H1 (cell line): ENCODE measurements at regions not wholly inside any gene's neighbourhood (a gene's known extent, or its start where the extent isn't known, plus 50 kb on each side); places are given as distances from the start of the nearest gene placed in this dataset.

Source experiments
- CTCF ChIA-PET: fragments of 300-600 bp; sonication (Branson Sonifier 250); formaldehyde crosslinking; loops from one replicate; lab custom pipeline; 2021; ENCODE audit not compliant: partially characterized antibody; lab: Charles Lee
- POLR2A ChIA-PET: fragments of 300-600 bp; sonication (Branson Sonifier 250); formaldehyde crosslinking; loops from one replicate; lab custom pipeline; 2021; ENCODE audit warnings: inconsistent platforms; ENCODE audit not compliant: partially characterized antibody; lab: Charles Lee
- DNase-seq, 2 experiments: peaks; one replicate each; pipeline versions ENCODE4 v3.0.0 to v3.0.0-alpha.2; 2010 to 2022; ENCODE audit warnings: low spot score in 2 of 2, low read depth in 1 of 2, mixed read lengths in 1 of 2
- FAIRE-seq: peaks from 2 replicates; lab custom pipeline; 2011; peaks lifted over from hg19 to GRCh38; lab: Jason Lieb, UNC
- H2AFZ ChIP-seq: 2 replicates; pipeline ENCODE4 v1.8.1; 2012; ENCODE audit warnings: low read length, inconsistent platforms
- H2AK5ac ChIP-seq: 2 replicates; pipeline ENCODE4 v1.6.1; 2013; ENCODE audit warnings: low read depth, low read length
- H2BK120ac ChIP-seq: replicated peaks from 2 replicates; pipeline ENCODE3; 2013; ENCODE audit warnings: low read depth, low read length, inconsistent platforms
- H2BK12ac ChIP-seq: 2 replicates; pipeline ENCODE4 v1.6.1; 2013; ENCODE audit warnings: low read depth, low read length
- H2BK15ac ChIP-seq: 2 replicates; pipeline ENCODE4 v1.6.1; 2013; ENCODE audit warnings: low read length
- H2BK20ac ChIP-seq: 2 replicates; pipeline ENCODE4 v1.6.1; 2013; ENCODE audit warnings: low read length
- H2BK5ac ChIP-seq: 2 replicates; pipeline ENCODE4 v1.6.1; 2013; ENCODE audit warnings: low read depth, low read length
- H3K14ac ChIP-seq: 2 replicates; pipeline ENCODE4 v1.6.1; 2013; ENCODE audit warnings: inconsistent platforms; ENCODE audit not compliant: insufficient read length
- H3K18ac ChIP-seq: 2 replicates; pipeline ENCODE4 v1.6.1; 2013; ENCODE audit warnings: low read length; ENCODE audit errors: extremely low read depth
- H3K23ac ChIP-seq: 2 replicates; pipeline ENCODE4 v1.6.1; 2013; ENCODE audit warnings: inconsistent platforms; ENCODE audit not compliant: insufficient read length
- H3K23me2 ChIP-seq: 2 replicates; pipeline ENCODE4 v1.6.1; 2013; ENCODE audit warnings: low read depth, low read length
- H3K27ac ChIP-seq: 2 replicates; pipeline ENCODE4 v1.6.1; 2011; ENCODE audit warnings: low read depth, low read length, inconsistent platforms
- H3K27me3 ChIP-seq, 4 experiments: replicated peaks in 1 of 4; 1 replicate in 1 of 4; 2 replicates in 3 of 4; pipeline versions ENCODE4 v1.6.1 to v1.8.1; 2011 to 2013; ENCODE audit warnings: low read length in 3 of 4, mild to moderate bottlenecking in 3 of 4, inconsistent platforms in 2 of 4, mixed read lengths in 2 of 4, moderate library complexity in 1 of 4; ENCODE audit not compliant: control insufficient read depth in 3 of 4, insufficient read depth in 3 of 4; ENCODE audit errors: extremely low read depth in 1 of 4
- H3K36me3 ChIP-seq, 4 experiments: 2 replicates each; pipeline versions ENCODE4 v1.6.1 to v1.8.1; 2011 to 2013; ENCODE audit warnings: mild to moderate bottlenecking in 4 of 4, low read length in 3 of 4, moderate library complexity in 2 of 4, control low read depth in 1 of 4, inconsistent platforms in 1 of 4; ENCODE audit not compliant: insufficient read depth in 4 of 4, control insufficient read depth in 2 of 4
- H3K4ac ChIP-seq: replicated peaks from 2 replicates; pipeline ENCODE3; 2013; ENCODE audit warnings: low read length, low read depth, mixed read lengths, inconsistent platforms; ENCODE audit not compliant: insufficient read length
- H3K4me1 ChIP-seq, 4 experiments: replicated peaks in 1 of 4; 1 replicate in 1 of 4; 2 replicates in 3 of 4; pipeline versions ENCODE4 v1.6.1 to v1.8.1; 2011 to 2013; ENCODE audit warnings: low read length in 3 of 4, inconsistent platforms in 2 of 4, mixed read lengths in 1 of 4; ENCODE audit not compliant: insufficient read depth in 4 of 4, control insufficient read depth in 3 of 4
- H3K4me2 ChIP-seq, 2 experiments: 2 replicates each; pipeline versions ENCODE4 v1.6.1 to v1.8.1; 2011 to 2013; ENCODE audit warnings: low read depth in 2 of 2, low read length in 2 of 2, control low read depth in 1 of 2, inconsistent platforms in 1 of 2, mild to moderate bottlenecking in 1 of 2; ENCODE audit not compliant: insufficient read depth in 1 of 2
- H3K4me3 ChIP-seq, 4 experiments: fragments of 200-600, 300-600 bp in 1 of 4; sonication (generic), shearing (Covaris generic), sonication (Bioruptor Twin) in 1 of 4; 2 replicates each; pipeline versions ENCODE4 v1.5.1 to v1.8.1; 2011 to 2016; ENCODE audit warnings: low read length in 4 of 4, low read depth in 3 of 4, control low read depth in 2 of 4, inconsistent platforms in 2 of 4, mild to moderate bottlenecking in 2 of 4, mixed read lengths in 1 of 4, moderate library complexity in 1 of 4; ENCODE audit not compliant: insufficient read depth in 2 of 4; ENCODE audit errors: extremely low read depth in 1 of 4
- H3K56ac ChIP-seq: replicated peaks from 2 replicates; pipeline ENCODE3; 2013; ENCODE audit warnings: low read depth, mild to moderate bottlenecking, mixed read lengths, low read length, inconsistent platforms; ENCODE audit not compliant: insufficient read length
- H3K79me1 ChIP-seq: 2 replicates; pipeline ENCODE4 v1.6.1; 2013; ENCODE audit warnings: low read depth, low read length, control low read depth
- H3K79me2 ChIP-seq, 2 experiments: 2 replicates each; pipeline versions ENCODE4 v1.6.1 to v1.8.1; 2012 to 2013; ENCODE audit warnings: low read length in 2 of 2, mild to moderate bottlenecking in 2 of 2, inconsistent platforms in 1 of 2; ENCODE audit not compliant: insufficient read depth in 2 of 2, control insufficient read depth in 1 of 2
- H3K9ac ChIP-seq, 4 experiments: replicated peaks in 1 of 4; 1 replicate in 1 of 4; 2 replicates in 3 of 4; pipeline versions ENCODE4 v1.6.1 to v1.8.1; 2011 to 2013; ENCODE audit warnings: low read depth in 3 of 4, low read length in 3 of 4, control low read depth in 2 of 4, mild to moderate bottlenecking in 2 of 4, moderate library complexity in 2 of 4, inconsistent platforms in 1 of 4; ENCODE audit errors: extremely low read depth in 1 of 4
- H3K9me3 ChIP-seq, 2 experiments: 2 replicates each; pipeline versions ENCODE4 v1.6.1 to v1.8.1; 2012 to 2013; ENCODE audit warnings: mild to moderate bottlenecking in 2 of 2, moderate library complexity in 2 of 2, control low read depth in 1 of 2, inconsistent platforms in 1 of 2, low read depth in 1 of 2, low read length in 1 of 2, mixed read lengths in 1 of 2; ENCODE audit not compliant: insufficient read depth in 2 of 2
- H4K20me1 ChIP-seq, 2 experiments: replicated peaks in 1 of 2; 2 replicates each; pipeline versions ENCODE3 to v1.8.1; 2011 to 2013; ENCODE audit warnings: inconsistent platforms in 2 of 2, low read length in 2 of 2, mild to moderate bottlenecking in 1 of 2; ENCODE audit not compliant: insufficient read depth in 2 of 2, control insufficient read depth in 1 of 2
- H4K5ac ChIP-seq: 2 replicates; pipeline ENCODE4 v1.6.1; 2013; ENCODE audit warnings: low read length, low read depth, mixed read lengths, inconsistent platforms; ENCODE audit not compliant: insufficient read length
- H4K8ac ChIP-seq: 2 replicates; pipeline ENCODE4 v1.8.0; 2013; ENCODE audit warnings: mild to moderate bottlenecking, moderate library complexity, low read length, inconsistent platforms; ENCODE audit not compliant: insufficient read depth; ENCODE audit errors: extremely low read depth
- H4K91ac ChIP-seq: replicated peaks from 2 replicates; pipeline ENCODE3; 2013; ENCODE audit warnings: low read length, mixed read lengths, inconsistent platforms; ENCODE audit not compliant: insufficient read length
- BACH1 ChIP-seq: IDR thresholded peaks from 2 replicates; pipeline ENCODE4 v1.6.1; 2012; ENCODE audit warnings: low read length, improper control_type of control experiment
- CBX5 ChIP-seq: fragments of 300-800, 300-1000 bp; sonication (generic); IDR thresholded peaks from 2 replicates; pipeline ENCODE4 v1.7.1; 2016; ENCODE audit warnings: antibody characterized with exemption, low read length, low read depth
- CREB1 ChIP-seq: IDR thresholded peaks from 2 replicates; pipeline ENCODE4 v1.6.1; 2012; ENCODE audit warnings: inconsistent platforms
- EP300 ChIP-seq, 2 experiments: IDR thresholded peaks; 1 replicate in 1 of 2; 2 replicates in 1 of 2; pipeline ENCODE4 v1.6.1; 2011 to 2012; ENCODE audit warnings: low read depth in 2 of 2, low read length in 2 of 2, mild to moderate bottlenecking in 2 of 2, borderline replicate concordance in 1 of 2, inconsistent platforms in 1 of 2, moderate library complexity in 1 of 2
- EZH2 ChIP-seq: fragments of 200-600 bp; sonication (generic); IDR thresholded peaks from 2 replicates; pipeline ENCODE4 v1.7.1; 2012; ENCODE audit warnings: low read depth, mild to moderate bottlenecking, moderate library complexity, low read length, inconsistent platforms; ENCODE audit not compliant: severe bottlenecking
- FOSL1 ChIP-seq: IDR thresholded peaks from 2 replicates; pipeline ENCODE4 v1.6.1; 2011; ENCODE audit warnings: mild to moderate bottlenecking, low read depth, low read length, moderate library complexity; ENCODE audit not compliant: insufficient read depth
- GABPA ChIP-seq: IDR thresholded peaks from 2 replicates; pipeline ENCODE4 v1.6.1; 2011; ENCODE audit warnings: mild to moderate bottlenecking, low read length, moderate library complexity, borderline replicate concordance; ENCODE audit not compliant: insufficient read depth
- KDM4A ChIP-seq: IDR thresholded peaks from one replicate; pipeline ENCODE4 v1.7.1; 2012; ENCODE audit warnings: low read depth, mild to moderate bottlenecking, moderate library complexity, low read length, inconsistent platforms; ENCODE audit not compliant: severe bottlenecking
- KDM5A ChIP-seq: fragments of 200-600 bp; IDR thresholded peaks from 2 replicates; pipeline ENCODE4 v1.7.1; 2012; ENCODE audit warnings: mild to moderate bottlenecking, low read length, inconsistent platforms, mixed read lengths
- POLR2AphosphoS5 ChIP-seq: IDR thresholded peaks from 2 replicates; pipeline ENCODE4 v1.6.1; 2011; ENCODE audit warnings: low read depth, low read length
- SP2 ChIP-seq: IDR thresholded peaks from 2 replicates; pipeline ENCODE4 v1.6.1; 2012; ENCODE audit warnings: mild to moderate bottlenecking, low read length, inconsistent platforms
- SP4 ChIP-seq: IDR thresholded peaks from 2 replicates; pipeline ENCODE4 v1.6.1; 2012; ENCODE audit warnings: low read length, inconsistent platforms
- SRF ChIP-seq: IDR thresholded peaks from 2 replicates; pipeline ENCODE4 v1.6.1; 2011; ENCODE audit warnings: mild to moderate bottlenecking, low read depth, low read length, moderate library complexity
- TAF1 ChIP-seq: IDR thresholded peaks from 2 replicates; pipeline ENCODE4 v1.6.1; 2011; ENCODE audit warnings: mild to moderate bottlenecking, low read depth, low read length
- TEAD4 ChIP-seq: IDR thresholded peaks from 2 replicates; pipeline ENCODE4 v1.6.1; 2012; ENCODE audit warnings: low read depth, low read length, inconsistent platforms, mixed read lengths
- YY1 ChIP-seq: IDR thresholded peaks from 2 replicates; pipeline ENCODE4 v1.6.1; 2011; ENCODE audit warnings: low read depth, mild to moderate bottlenecking, low read length
- WGBS, 2 experiments: shearing (Covaris generic) in 1 of 2; methylation state at CpG; one replicate each; pipeline versions ENCODE4 v1.1.6 to v1.1.7; 2013 to 2015; ENCODE audit warnings: low lambda C conversion rate in 2 of 2, mixed read lengths in 2 of 2, inconsistent platforms in 1 of 2, low coverage in 1 of 2, missing lambda C conversion rate in 1 of 2; ENCODE audit not compliant: insufficient replicate concordance in 2 of 2, insufficient coverage in 1 of 2, insufficient read length in 1 of 2; ENCODE audit errors: extremely low coverage in 1 of 2, missing lambda C conversion rate in 1 of 2; 5-methylcytosine and 5-hydroxymethylcytosine counted together
- TF ChIP-seq, protein P1 (sequence below): IDR thresholded peaks from 2 replicates; pipeline ENCODE4 v1.6.1; 2012; ENCODE audit warnings: inconsistent platforms

- Histone ChIP-seq H3K4me3 (no peak overlapping the region), H3K27me3 (no peaks in the 10 kb centered on the region), H3K56ac (no peak overlapping the region), H3K18ac (no peak overlapping the region), H2BK5ac (no peak overlapping the region), H4K8ac (no peak overlapping the region), H2BK20ac (no peak overlapping the region), H4K91ac (no peak overlapping the region), H3K79me1 (no peaks in the 10 kb centered on the region), H2BK15ac (no peak overlapping the region), H3K4me2 (no peak overlapping the region), H3K4ac (no peak overlapping the region), H3K14ac (no peak overlapping the region), H4K20me1 (no peaks in the 10 kb centered on the region), H2BK120ac (no peak overlapping the region), H3K4me1 (no peaks in the 10 kb centered on the region), H3K23me2 (0 out of 2 replicates have a peak, but pooled peaks cover 1% of the 10 kb centered on the region), H3K27ac (no peak overlapping the region), H3K79me2 (no peaks in the 10 kb centered on the region), H2BK12ac (no peak overlapping the region), H3K36me3 (no peaks in the 10 kb centered on the region), H3K23ac (no peak overlapping the region), H4K5ac (no peak overlapping the region), H3K9me3 (no peaks in the 10 kb centered on the region), H2AFZ (no peak overlapping the region; the same call in 1 of the 2 replicates), H3K9ac (no peak overlapping the region), H2AK5ac (no peak overlapping the region)
- DNase-seq (no peak), FAIRE-seq (no peak)
- CTCF ChIA-PET, result no interaction called here
- 91% methylated on average over 3 of the region's 3 CpGs; no CpG with 5 or more reads in 1 of the 2 experiments for WGBS, 2 experiments
- POLR2A ChIA-PET, result no interaction called here
- TF ChIP-seq CREB1, result no peak
- no peak for TF ChIP-seq TAF1
- TF ChIP-seq KDM4A, result no peak
- TF ChIP-seq SP2, result no peak
- TF ChIP-seq, protein P1, sequence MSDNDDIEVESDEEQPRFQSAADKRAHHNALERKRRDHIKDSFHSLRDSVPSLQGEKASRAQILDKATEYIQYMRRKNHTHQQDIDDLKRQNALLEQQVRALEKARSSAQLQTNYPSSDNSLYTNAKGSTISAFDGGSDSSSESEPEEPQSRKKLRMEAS, result no peak
- TF ChIP-seq YY1, result no peak
- TF ChIP-seq KDM5A, result no peak
- no peak for TF ChIP-seq CBX5
- no peak for TF ChIP-seq SRF
- no peak for TF ChIP-seq EP300 (IDR thresholded peaks at IDR 0.05; ENCODE audit: borderline replicate concordance in 1 of 2, low read depth in 2 of 2, low read length in 2 of 2)
- TF ChIP-seq BACH1, result no peak
- TF ChIP-seq SP4, result no peak
- TF ChIP-seq GABPA, result no peak
- no peak for TF ChIP-seq FOSL1
- no peak for TF ChIP-seq POLR2AphosphoS5
- no peak for TF ChIP-seq TEAD4
- no peak for TF ChIP-seq EZH2
Observed at GRCh38 chr5:120164037-120164436, 300.1 kb upstream of the PRR16 start.
